GM21576 (cell line): ENCODE measurements at regions not wholly inside any gene's neighbourhood (a gene's known extent, or its start where the extent isn't known, plus 50 kb on each side); places are given as distances from the start of the nearest gene placed in this dataset.

ENCODE experiments used
- ATAC-seq: cut with Tn5 transposase; IDR thresholded peaks from one replicate; pipeline ENCODE4 v1.9.1; 2021; ENCODE audit warnings: mild to moderate bottlenecking, moderate library complexity; ENCODE audit not compliant: unreplicated experiment

- ATAC-seq = no peak
These were observed 926.3 kb downstream of the FSTL5 start for GRCh38 chr4:161237495-161237894.

- ATAC-seq = no peak
These were observed 938.5 kb downstream of the FSTL5 start for GRCh38 chr4:161225327-161225726.

DNA sequence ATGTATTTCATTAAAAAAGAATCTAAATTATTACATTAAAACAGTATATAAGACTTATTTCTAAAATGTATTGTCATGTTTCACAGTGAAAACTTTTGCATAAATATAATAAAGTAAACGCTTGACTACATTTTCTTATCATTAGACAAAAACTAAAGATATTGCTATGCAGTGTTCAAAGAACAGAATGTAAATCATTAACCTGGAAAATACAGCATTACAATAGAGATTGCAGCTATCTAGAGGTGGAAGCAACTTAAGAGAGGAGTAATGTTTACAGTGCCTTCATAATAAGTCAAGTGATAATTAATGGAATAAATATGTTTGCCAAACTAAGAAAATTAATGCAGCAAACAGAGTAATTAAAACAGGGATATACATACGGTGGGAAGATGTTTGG, 940.9 kb downstream of the FSTL5 start:
- no peak for ATAC-seq

GRCh38 chr4:161208564-161208963, 955.2 kb downstream of the FSTL5 start:
- no peak for ATAC-seq

GRCh38 chr4:161206528-161207080, 957.2 kb downstream of the FSTL5 start:
- ATAC-seq = no peak

- ATAC-seq = no peak
These were observed 959.9 kb downstream of the FSTL5 start for GRCh38 chr4:161203865-161204264.

- ATAC-seq = no peak
These were observed 965.9 kb downstream of the FSTL5 start for GRCh38 chr4:161197912-161198311.

GRCh38 chr4:161197474-161197873, 966.3 kb downstream of the FSTL5 start:
- no peak for ATAC-seq

GRCh38 chr4:161189286-161190134, 974.3 kb downstream of the FSTL5 start:
- no peak for ATAC-seq

DNA sequence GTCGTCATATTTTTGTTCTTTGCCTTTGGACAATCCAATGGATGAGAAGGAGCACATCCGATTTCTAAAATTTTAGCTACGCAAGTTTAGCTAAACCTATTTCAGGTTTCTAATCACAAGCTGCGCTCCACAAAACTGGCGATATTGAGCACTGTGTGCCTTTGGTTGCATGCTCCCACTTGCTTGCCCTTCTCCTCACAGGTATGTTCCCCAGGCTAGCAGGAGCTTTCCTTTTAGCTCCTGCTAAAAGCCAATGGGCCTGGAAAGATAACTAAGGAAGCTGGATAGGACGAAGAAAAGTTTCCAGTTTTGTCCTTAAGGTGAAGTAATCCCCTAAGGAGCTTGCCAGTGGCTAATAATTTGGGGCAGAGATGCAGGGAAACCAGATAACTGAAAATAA, 975.2 kb downstream of the FSTL5 start:
- ATAC-seq = no peak

DNA sequence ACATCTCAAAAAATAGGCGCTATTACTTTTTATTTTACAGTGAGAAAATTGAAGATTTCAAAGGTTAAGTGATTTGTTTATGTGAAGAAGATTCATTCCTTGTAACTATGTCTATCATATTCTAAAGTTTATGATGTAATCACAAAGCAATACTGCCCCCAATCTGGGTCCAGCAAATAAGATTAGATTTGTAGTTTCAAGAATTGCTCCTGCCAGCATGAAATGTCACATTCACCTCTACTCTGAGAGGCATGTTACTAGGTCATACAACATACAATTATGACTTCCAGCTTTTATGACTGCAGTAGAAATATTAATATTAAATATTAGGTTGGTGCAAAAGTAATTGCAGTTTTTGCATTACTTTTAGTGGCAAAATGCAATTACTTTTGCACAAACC, 976.2 kb downstream of the FSTL5 start:
- ATAC-seq = no peak

GRCh38 chr4:161186750-161187149, 977.0 kb downstream of the FSTL5 start:
- no peak for ATAC-seq

- no peak for ATAC-seq
These were observed 977.8 kb downstream of the FSTL5 start for GRCh38 chr4:161186012-161186411.

GRCh38 chr4:161183729-161184128, 980.1 kb downstream of the FSTL5 start:
- ATAC-seq = no peak

DNA sequence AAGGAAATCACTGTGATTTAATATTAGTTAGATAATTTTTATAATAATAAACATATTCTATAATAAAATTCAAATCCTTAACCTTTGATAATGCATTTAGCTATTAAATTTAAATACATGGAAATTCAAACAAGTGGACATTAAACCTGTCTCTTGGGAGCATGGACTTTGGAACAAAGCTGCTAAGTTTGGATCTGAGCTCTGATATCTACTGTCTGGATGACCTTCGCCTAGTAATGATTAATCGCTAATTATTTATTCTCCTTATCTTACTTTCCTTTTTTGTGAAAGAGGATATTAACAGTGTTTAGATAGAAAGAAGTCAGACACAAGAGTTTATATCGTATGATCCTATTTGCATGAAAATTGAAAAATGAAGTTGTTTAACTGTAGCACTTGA, 980.9 kb downstream of the FSTL5 start:
- ATAC-seq = no peak

DNA sequence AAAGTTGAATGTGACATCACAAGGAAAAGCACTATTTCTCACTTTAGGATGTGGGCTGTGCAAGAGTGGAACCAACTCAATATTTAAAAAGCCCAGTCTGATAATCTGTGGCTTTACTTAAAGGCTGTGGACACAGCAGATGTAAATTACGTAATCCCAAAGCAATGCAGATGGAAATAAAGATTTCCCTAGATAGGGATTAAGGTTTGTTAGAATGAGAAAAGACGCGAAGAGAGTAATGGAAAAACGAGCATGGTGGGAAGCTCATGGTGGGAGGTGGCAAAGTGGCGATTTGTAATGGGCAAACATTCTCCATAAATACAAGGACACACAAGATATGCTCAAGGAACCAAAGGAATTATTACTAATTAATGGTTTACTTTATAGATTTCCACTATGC, 985.5 kb downstream of the FSTL5 start:
- ATAC-seq = no peak

DNA sequence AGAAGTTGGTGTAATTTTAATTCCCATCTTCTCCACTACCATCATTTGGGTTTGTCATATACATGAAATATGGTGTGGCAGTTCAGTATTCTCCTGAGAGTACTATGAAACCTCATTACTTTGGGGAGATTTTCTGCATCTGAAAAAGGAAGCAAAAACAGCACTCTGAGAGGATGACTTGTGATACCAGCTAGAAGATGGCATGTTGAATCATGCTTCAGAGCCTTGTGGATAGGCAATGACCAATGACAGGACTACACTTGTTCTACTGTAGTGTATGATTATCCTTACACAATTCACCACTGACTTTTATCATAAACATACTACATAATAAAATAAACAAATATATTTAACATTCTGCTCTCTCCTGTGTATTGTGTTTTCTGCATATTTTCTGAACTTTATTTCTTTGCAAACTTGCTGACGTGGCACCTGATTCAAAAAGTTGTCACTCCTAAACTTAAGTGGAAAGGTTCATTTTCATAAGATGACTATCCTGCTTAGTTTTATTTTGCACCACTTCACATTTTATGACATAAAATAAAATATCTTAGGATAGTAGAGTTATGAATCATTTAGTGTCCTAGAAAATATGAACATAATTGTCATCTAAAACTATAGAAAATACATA, 991.3 kb downstream of the FSTL5 start:
- no peak for ATAC-seq

- no peak for ATAC-seq
These were observed 996.3 kb downstream of the FSTL5 start for GRCh38 chr4:161167539-161167938.

GRCh38 chr4:161160718-161161117, 1003.1 kb downstream of the FSTL5 start:
- ATAC-seq = no peak

DNA sequence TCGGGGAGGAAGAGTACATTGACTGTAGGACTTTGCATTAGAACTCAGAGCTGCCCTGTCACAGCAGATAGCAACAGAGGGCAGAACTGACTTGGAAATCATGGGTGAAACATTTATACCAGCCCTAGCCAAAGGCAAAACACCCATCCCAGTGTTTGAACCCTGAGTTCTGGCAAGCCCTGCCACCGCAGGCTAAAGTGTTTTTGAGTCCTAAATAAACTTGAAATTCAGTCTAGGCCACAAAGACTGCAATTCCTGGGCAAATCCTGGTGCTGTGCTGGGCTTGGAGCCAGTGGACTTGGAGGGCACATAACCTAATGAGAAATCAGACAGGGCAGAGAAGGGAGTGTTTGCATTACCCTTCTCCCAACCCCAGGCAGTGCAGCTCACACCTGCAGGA, 1015.7 kb downstream of the FSTL5 start:
- no peak for ATAC-seq

DNA sequence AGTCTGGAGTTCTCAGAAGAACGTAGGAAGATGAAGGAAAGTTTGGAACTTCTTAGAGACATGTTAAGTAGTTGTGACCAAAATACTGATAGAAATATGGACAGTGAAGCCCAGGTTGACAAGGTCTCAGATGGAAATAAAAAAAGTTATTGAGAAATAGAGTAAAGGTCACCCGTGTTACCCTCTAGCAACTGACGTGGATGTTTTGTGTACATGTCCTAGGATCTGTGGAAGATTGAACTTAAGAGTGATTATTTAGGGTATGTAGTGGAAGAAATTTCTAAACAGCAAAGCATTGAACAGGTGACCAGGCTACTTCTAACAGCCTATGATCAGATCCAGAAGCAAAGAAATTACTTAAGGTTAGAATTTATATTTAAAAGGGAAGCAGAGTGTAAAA, 1020.4 kb downstream of the FSTL5 start:
- no peak for ATAC-seq

- ATAC-seq = no peak
These were observed 1029.0 kb downstream of the FSTL5 start for GRCh38 chr4:161134795-161135194.
